ENCODE measurements at regions not wholly inside any gene's neighbourhood (a gene's known extent, or its start where the extent isn't known, plus 50 kb on each side); places are given as distances from the start of the nearest gene placed in this dataset.

DNA sequence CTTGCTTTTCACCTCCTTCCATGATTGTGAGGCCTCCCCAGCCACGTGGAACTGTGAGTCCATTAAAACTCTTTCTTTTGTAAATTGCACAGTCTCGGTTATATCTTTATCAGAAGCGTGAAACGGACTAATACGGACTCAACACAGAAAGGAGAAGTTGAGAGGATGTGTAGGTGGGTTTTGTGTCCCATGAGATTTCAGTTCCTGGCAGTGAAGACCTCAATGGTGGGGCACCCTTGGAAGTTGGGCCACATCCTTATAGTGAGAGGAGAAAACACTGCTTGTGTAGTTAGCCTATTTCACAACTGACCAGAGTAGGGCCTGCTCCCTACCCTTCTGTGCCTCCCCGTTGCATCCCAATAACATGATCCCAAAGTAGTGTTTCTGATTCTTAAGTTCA lies 98.9 kb upstream of the TNC start:
- peaks cover 14 to 34% of the 10 kb centered on the region in 2 donors for H3K27me3 Mint-ChIP-seq
- H3K27ac Mint-ChIP-seq = no peak overlapping the region

GRCh38 chr9:115220319-115221005 lies 102.5 kb upstream of the TNC start:
- ChIA-PET POLR2A (no interaction called here), CTCF (no interaction called here)

More for the DNA sequence above, 98.9 kb upstream of the TNC start:
- no peak overlapping the region for H3K27ac ChIP-seq (ENCODE audit: low read length)
- no peaks in the 10 kb centered on the region for H3K4me1 Mint-ChIP-seq
- H3K4me1 ChIP-seq (ENCODE audit: control insufficient read depth in 1 of 2, extremely low read depth in 1 of 2, insufficient read depth in 2 of 2, low read length in 2 of 2) = no peaks in the 10 kb centered on the region
- H3K9me3 ChIP-seq = no peaks in the 10 kb centered on the region
- H3K4me3 ChIP-seq (ENCODE audit: control insufficient read depth in 1 of 2, extremely low read depth in 1 of 2, low read length in 1 of 2) = no peak overlapping the region
- ChIA-PET CTCF (no interaction called here), POLR2A (no interaction called here)
- H3K36me3 Mint-ChIP-seq = no peaks in the 10 kb centered on the region
- ATAC-seq (replicated peaks in 1 of 4) = no peak
- WGBS (ENCODE audit: insufficient coverage) = 85% methylated on average over 5 of the region's 6 CpGs
- H3K9me3 Mint-ChIP-seq = no peaks in the 10 kb centered on the region
- no peak overlapping the region for H3K4me3 Mint-ChIP-seq
- H3K27me3 ChIP-seq (replicated peaks in 1 of 2; ENCODE audit: control insufficient read depth in 2 of 2, extremely low read depth in 1 of 2, insufficient read depth in 2 of 2, low read length in 1 of 2) = no peaks in the 10 kb centered on the region
- DNase-seq = no peak
- H3K36me3 ChIP-seq (ENCODE audit: control insufficient read depth in 2 of 2, extremely low read depth in 1 of 2, insufficient read depth in 1 of 2, low read length in 1 of 2) = no peaks in the 10 kb centered on the region

DNA sequence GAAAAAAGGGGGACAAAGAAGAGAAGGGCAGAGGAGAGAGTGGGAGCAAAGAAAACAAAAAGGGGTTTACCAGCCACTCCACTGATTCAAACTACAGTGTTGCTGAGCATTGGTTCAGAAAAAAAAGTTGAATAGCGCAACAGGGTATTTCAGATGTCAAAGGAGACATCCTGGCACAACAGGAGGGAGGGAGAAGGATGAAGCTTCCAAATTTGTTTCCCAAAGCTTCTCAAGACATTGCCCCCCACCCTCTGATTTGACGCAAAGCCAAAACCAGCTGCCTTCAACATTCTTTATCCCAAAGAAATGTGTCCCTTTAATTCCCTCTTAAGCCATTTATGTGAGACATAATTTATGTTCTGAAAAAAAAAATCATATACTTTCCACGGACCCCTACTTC lies 105.5 kb upstream of the TNC start:
- Mint-ChIP-seq H3K9me3 (no peaks in the 10 kb centered on the region), H3K27ac (no peak overlapping the region), H3K36me3 (no peaks in the 10 kb centered on the region), H3K27me3 (peaks cover 16 to 27% of the 10 kb centered on the region in 2 donors), H3K4me3 (no peak overlapping the region), H3K4me1 (no peaks in the 10 kb centered on the region)
- H3K9me3 ChIP-seq = no peaks in the 10 kb centered on the region
- no CpG with 5 or more reads among the region's 3 CpGs for WGBS (ENCODE audit: insufficient coverage)
- H3K27me3 ChIP-seq (replicated peaks in 1 of 2; ENCODE audit: control insufficient read depth in 2 of 2, extremely low read depth in 1 of 2, insufficient read depth in 2 of 2, low read length in 1 of 2) = no peaks in the 10 kb centered on the region
- no peak for DNase-seq
- no peak for ATAC-seq (replicated peaks in 1 of 4)
- no peaks in the 10 kb centered on the region for H3K36me3 ChIP-seq (ENCODE audit: control insufficient read depth in 2 of 2, extremely low read depth in 1 of 2, insufficient read depth in 1 of 2, low read length in 1 of 2)
- no peak overlapping the region for H3K27ac ChIP-seq (ENCODE audit: low read length)
- H3K4me3 ChIP-seq (ENCODE audit: control insufficient read depth in 1 of 2, extremely low read depth in 1 of 2, low read length in 1 of 2) = no peak overlapping the region
- CTCF ChIA-PET = no interaction called here
- H3K4me1 ChIP-seq (ENCODE audit: control insufficient read depth in 1 of 2, extremely low read depth in 1 of 2, insufficient read depth in 2 of 2, low read length in 2 of 2) = no peaks in the 10 kb centered on the region
- POLR2A ChIA-PET = no interaction called here

More at GRCh38 chr9:115220319-115221005, 102.5 kb upstream of the TNC start:
- no peak for DNase-seq
- Mint-ChIP-seq H3K4me3 (no peak overlapping the region), H3K9me3 (no peaks in the 10 kb centered on the region), H3K27ac (no peak overlapping the region), H3K4me1 (no peaks in the 10 kb centered on the region), H3K27me3 (peaks cover 19 to 44% of the 10 kb centered on the region in 2 donors), H3K36me3 (no peaks in the 10 kb centered on the region)
- Histone ChIP-seq H3K9me3 (no peaks in the 10 kb centered on the region), H3K4me3 (ENCODE audit: control insufficient read depth in 1 of 2, extremely low read depth in 1 of 2, low read length in 1 of 2) (no peak overlapping the region), H3K4me1 (ENCODE audit: control insufficient read depth in 1 of 2, extremely low read depth in 1 of 2, insufficient read depth in 2 of 2, low read length in 2 of 2) (no peaks in the 10 kb centered on the region), H3K27ac (ENCODE audit: low read length) (no peak overlapping the region), H3K27me3 (replicated peaks in 1 of 2; ENCODE audit: control insufficient read depth in 2 of 2, extremely low read depth in 1 of 2, insufficient read depth in 2 of 2, low read length in 1 of 2) (no peaks in the 10 kb centered on the region), H3K36me3 (ENCODE audit: control insufficient read depth in 2 of 2, extremely low read depth in 1 of 2, insufficient read depth in 1 of 2, low read length in 1 of 2) (no peaks in the 10 kb centered on the region)
- 86% methylated on average over 3 of the region's 8 CpGs for WGBS (ENCODE audit: insufficient coverage)
- ATAC-seq (replicated peaks in 1 of 4) = no peak

GRCh38 chr9:115225459-115226116 lies 107.6 kb upstream of the TNC start:
- Histone ChIP-seq H3K27me3 (replicated peaks in 1 of 2; ENCODE audit: control insufficient read depth in 2 of 2, extremely low read depth in 1 of 2, insufficient read depth in 2 of 2, low read length in 1 of 2) (no peaks in the 10 kb centered on the region), H3K9me3 (no peaks in the 10 kb centered on the region), H3K36me3 (ENCODE audit: control insufficient read depth in 2 of 2, extremely low read depth in 1 of 2, insufficient read depth in 1 of 2, low read length in 1 of 2) (no peaks in the 10 kb centered on the region), H3K27ac (ENCODE audit: low read length) (no peak overlapping the region), H3K4me1 (ENCODE audit: control insufficient read depth in 1 of 2, extremely low read depth in 1 of 2, insufficient read depth in 2 of 2, low read length in 2 of 2) (no peaks in the 10 kb centered on the region), H3K4me3 (ENCODE audit: control insufficient read depth in 1 of 2, extremely low read depth in 1 of 2, low read length in 1 of 2) (no peak overlapping the region)
- no peak overlapping the region for H3K4me3 Mint-ChIP-seq
- H3K36me3 Mint-ChIP-seq = no peaks in the 10 kb centered on the region
- ATAC-seq (replicated peaks in 1 of 4) (no peak), DNase-seq (no peak)
- ChIA-PET CTCF (no interaction called here), POLR2A (no interaction called here)
- no peaks in the 10 kb centered on the region for H3K4me1 Mint-ChIP-seq
- peaks cover 12 to 23% of the 10 kb centered on the region in 2 donors for H3K27me3 Mint-ChIP-seq
- H3K9me3 Mint-ChIP-seq = peaks cover 0 to 3% (median 0%) of the 10 kb centered on the region in 3 donors
- 100% methylated on average over 2 of the region's 3 CpGs for WGBS (ENCODE audit: insufficient coverage)
- no peak overlapping the region for H3K27ac Mint-ChIP-seq

DNA sequence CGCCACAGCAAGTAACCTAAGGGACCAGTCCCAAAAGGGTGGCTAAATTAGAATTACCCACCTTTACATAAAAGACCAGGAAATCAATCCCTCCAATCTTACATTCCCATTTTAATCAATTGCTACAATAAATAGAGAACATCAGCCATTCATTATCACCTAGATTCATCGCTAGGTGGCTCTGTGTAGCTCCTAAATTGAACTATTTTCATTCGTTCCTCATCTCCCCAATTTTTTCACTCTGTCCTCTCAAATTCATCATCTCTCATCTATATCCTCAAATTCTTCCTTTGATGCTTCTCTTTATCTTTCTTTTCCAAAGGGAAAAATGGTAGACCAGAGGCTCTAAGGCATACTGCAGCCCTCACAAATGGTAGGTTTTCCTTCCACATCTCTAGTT lies 108.2 kb upstream of the TNC start:
- no peak for ATAC-seq (replicated peaks in 1 of 4)
- H3K27me3 Mint-ChIP-seq = peaks cover 13 to 22% of the 10 kb centered on the region in 2 donors
- Histone ChIP-seq H3K4me3 (ENCODE audit: control insufficient read depth in 1 of 2, extremely low read depth in 1 of 2, low read length in 1 of 2) (no peak overlapping the region), H3K36me3 (ENCODE audit: control insufficient read depth in 2 of 2, extremely low read depth in 1 of 2, insufficient read depth in 1 of 2, low read length in 1 of 2) (no peaks in the 10 kb centered on the region), H3K4me1 (ENCODE audit: control insufficient read depth in 1 of 2, extremely low read depth in 1 of 2, insufficient read depth in 2 of 2, low read length in 2 of 2) (no peaks in the 10 kb centered on the region), H3K27ac (ENCODE audit: low read length) (no peak overlapping the region), H3K9me3 (no peaks in the 10 kb centered on the region), H3K27me3 (replicated peaks in 1 of 2; ENCODE audit: control insufficient read depth in 2 of 2, extremely low read depth in 1 of 2, insufficient read depth in 2 of 2, low read length in 1 of 2) (peaks cover 0 to 3% of the 10 kb centered on the region in 2 experiments)
- 71% methylated on average over 3 of the region's 3 CpGs for WGBS (ENCODE audit: insufficient coverage)
- no peaks in the 10 kb centered on the region for H3K4me1 Mint-ChIP-seq
- H3K9me3 Mint-ChIP-seq = peaks cover 0 to 3% (median 0%) of the 10 kb centered on the region in 3 donors
- H3K27ac Mint-ChIP-seq = no peak overlapping the region
- CTCF ChIA-PET = no interaction called here
- no peak for DNase-seq
- no peaks in the 10 kb centered on the region for H3K36me3 Mint-ChIP-seq
- H3K4me3 Mint-ChIP-seq = no peak overlapping the region
- POLR2A ChIA-PET = no interaction called here

DNA sequence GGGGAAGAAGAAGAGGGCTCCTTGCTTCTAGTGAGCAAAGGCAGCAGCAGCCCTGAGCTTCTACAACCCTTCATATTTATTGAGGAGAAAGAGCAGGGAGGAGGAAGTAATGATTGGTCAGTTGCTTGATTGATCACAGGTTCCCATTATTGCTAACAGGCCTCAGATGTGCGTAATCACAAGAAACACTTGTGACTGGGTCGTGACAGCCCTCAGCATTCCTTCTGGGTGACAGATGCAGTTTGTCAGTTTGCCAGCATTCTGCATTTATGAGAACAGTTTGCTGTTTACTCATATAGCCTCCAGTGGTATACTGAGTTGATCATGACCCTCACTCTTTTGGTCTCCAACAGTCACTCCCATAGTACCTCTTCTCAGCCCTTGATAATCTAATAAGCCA lies 111.5 kb upstream of the TNC start:
- Mint-ChIP-seq H3K27ac (no peak overlapping the region), H3K4me1 (no peaks in the 10 kb centered on the region), H3K4me3 (no peak overlapping the region), H3K9me3 (peaks cover 0 to 3% (median 0%) of the 10 kb centered on the region in 3 donors), H3K27me3 (peaks cover 14 to 16% of the 10 kb centered on the region in 2 donors), H3K36me3 (no peaks in the 10 kb centered on the region)
- Histone ChIP-seq H3K9me3 (no peaks in the 10 kb centered on the region), H3K27me3 (replicated peaks in 1 of 2; ENCODE audit: control insufficient read depth in 2 of 2, extremely low read depth in 1 of 2, insufficient read depth in 2 of 2, low read length in 1 of 2) (peaks cover 0 to 3% of the 10 kb centered on the region in 2 experiments), H3K27ac (ENCODE audit: low read length) (no peak overlapping the region), H3K4me1 (ENCODE audit: control insufficient read depth in 1 of 2, extremely low read depth in 1 of 2, insufficient read depth in 2 of 2, low read length in 2 of 2) (no peaks in the 10 kb centered on the region), H3K4me3 (ENCODE audit: control insufficient read depth in 1 of 2, extremely low read depth in 1 of 2, low read length in 1 of 2) (no peak overlapping the region), H3K36me3 (ENCODE audit: control insufficient read depth in 2 of 2, extremely low read depth in 1 of 2, insufficient read depth in 1 of 2, low read length in 1 of 2) (no peaks in the 10 kb centered on the region)
- POLR2A ChIA-PET = no interaction called here
- ATAC-seq (replicated peaks in 1 of 4) (no peak), DNase-seq (no peak)
- WGBS (ENCODE audit: insufficient coverage) = 94% methylated on average over 2 of the region's 2 CpGs
- CTCF ChIA-PET = no interaction called here

Data from T-cell (primary cell).